ENCODE measurements at regions not wholly inside any gene's neighbourhood (a gene's known extent, or its start where the extent isn't known, plus 50 kb on each side); places are given as distances from the start of the nearest gene placed in this dataset.

DNA sequence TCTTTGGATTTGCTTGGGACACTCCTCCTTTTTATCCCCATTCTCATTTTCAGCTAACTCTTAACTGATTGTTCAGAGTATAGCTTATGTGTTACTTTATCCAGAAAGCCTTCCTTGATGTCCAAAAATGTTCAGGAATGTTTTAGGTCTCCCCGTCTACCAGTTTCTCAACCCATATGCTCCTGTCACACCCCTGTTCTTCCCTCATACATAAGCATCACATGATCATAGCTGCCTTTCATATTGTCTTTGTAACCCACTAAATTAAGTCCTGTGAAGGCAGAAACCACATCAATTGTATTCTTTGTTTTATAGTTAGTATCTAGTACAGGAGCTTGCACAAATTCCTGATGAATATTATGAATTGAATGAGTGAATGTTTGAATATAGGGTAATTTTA lies 321.9 kb upstream of the ACTBL2 start:
- TF ChIP-seq, protein P1, sequence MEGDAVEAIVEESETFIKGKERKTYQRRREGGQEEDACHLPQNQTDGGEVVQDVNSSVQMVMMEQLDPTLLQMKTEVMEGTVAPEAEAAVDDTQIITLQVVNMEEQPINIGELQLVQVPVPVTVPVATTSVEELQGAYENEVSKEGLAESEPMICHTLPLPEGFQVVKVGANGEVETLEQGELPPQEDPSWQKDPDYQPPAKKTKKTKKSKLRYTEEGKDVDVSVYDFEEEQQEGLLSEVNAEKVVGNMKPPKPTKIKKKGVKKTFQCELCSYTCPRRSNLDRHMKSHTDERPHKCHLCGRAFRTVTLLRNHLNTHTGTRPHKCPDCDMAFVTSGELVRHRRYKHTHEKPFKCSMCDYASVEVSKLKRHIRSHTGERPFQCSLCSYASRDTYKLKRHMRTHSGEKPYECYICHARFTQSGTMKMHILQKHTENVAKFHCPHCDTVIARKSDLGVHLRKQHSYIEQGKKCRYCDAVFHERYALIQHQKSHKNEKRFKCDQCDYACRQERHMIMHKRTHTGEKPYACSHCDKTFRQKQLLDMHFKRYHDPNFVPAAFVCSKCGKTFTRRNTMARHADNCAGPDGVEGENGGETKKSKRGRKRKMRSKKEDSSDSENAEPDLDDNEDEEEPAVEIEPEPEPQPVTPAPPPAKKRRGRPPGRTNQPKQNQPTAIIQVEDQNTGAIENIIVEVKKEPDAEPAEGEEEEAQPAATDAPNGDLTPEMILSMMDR (IDR thresholded peaks at IDR 0.05), result no peak
- TF ChIP-seq, protein P2, sequence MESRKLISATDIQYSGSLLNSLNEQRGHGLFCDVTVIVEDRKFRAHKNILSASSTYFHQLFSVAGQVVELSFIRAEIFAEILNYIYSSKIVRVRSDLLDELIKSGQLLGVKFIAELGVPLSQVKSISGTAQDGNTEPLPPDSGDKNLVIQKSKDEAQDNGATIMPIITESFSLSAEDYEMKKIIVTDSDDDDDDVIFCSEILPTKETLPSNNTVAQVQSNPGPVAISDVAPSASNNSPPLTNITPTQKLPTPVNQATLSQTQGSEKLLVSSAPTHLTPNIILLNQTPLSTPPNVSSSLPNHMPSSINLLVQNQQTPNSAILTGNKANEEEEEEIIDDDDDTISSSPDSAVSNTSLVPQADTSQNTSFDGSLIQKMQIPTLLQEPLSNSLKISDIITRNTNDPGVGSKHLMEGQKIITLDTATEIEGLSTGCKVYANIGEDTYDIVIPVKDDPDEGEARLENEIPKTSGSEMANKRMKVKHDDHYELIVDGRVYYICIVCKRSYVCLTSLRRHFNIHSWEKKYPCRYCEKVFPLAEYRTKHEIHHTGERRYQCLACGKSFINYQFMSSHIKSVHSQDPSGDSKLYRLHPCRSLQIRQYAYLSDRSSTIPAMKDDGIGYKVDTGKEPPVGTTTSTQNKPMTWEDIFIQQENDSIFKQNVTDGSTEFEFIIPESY (IDR thresholded peaks at IDR 0.05; ENCODE audit: borderline replicate concordance, low read depth), result no peak
